Endodermal cell (in vitro differentiated cells): ENCODE measurements at regions not wholly inside any gene's neighbourhood (a gene's known extent, or its start where the extent isn't known, plus 50 kb on each side); places are given as distances from the start of the nearest gene placed in this dataset.
"Not testable (repeated sequence)": the region's sequence is repeated elsewhere in the genome, so short reads cannot be mapped to it uniquely, and the experiment has no call there.

ENCODE experiments used
- DNase-seq: peaks from one replicate; pipeline ENCODE4 v3.0.0-alpha.2; 2017
- H3K27ac ChIP-seq: 2 replicates; pipeline ENCODE4 v1.5.1; 2013; ENCODE audit warnings: mild to moderate bottlenecking, low read depth, low read length, moderate library complexity
- H3K27me3 ChIP-seq: 2 replicates; pipeline ENCODE4 v1.6.1; 2013; ENCODE audit warnings: mild to moderate bottlenecking, low read length, moderate library complexity; ENCODE audit not compliant: insufficient read depth, control insufficient read depth, poor library complexity, severe bottlenecking
- H3K36me3 ChIP-seq: 2 replicates; pipeline ENCODE4 v1.7.0; 2013; ENCODE audit warnings: mild to moderate bottlenecking, low read length, moderate library complexity; ENCODE audit not compliant: control insufficient read depth, insufficient read depth
- H3K4me1 ChIP-seq: one replicate; pipeline ENCODE4 v1.7.0; 2013; ENCODE audit warnings: low read length; ENCODE audit not compliant: control insufficient read depth, insufficient read depth
- H3K4me3 ChIP-seq: 2 replicates; pipeline ENCODE4 v1.5.1; 2013; ENCODE audit warnings: mild to moderate bottlenecking, low read length, moderate library complexity
- H3K9ac ChIP-seq: 2 replicates; pipeline ENCODE4 v1.6.1; 2013; ENCODE audit warnings: mild to moderate bottlenecking, low read length, moderate library complexity; ENCODE audit not compliant: poor library complexity, severe bottlenecking; ENCODE audit errors: extremely low read depth
- H3K9me3 ChIP-seq: 2 replicates; pipeline ENCODE4 v1.6.1; 2013; ENCODE audit warnings: mild to moderate bottlenecking, low read length, moderate library complexity; ENCODE audit not compliant: control insufficient read depth
- H3K27ac Mint-ChIP-seq: 2 replicates; pipeline ENCODE4 v1.8.0; 2020; ENCODE audit warnings: mixed read lengths
- H3K27me3 Mint-ChIP-seq: 2 replicates; pipeline ENCODE4 v1.8.0; 2021; ENCODE audit warnings: mild to moderate bottlenecking, mixed read lengths; ENCODE audit not compliant: insufficient read depth
- H3K36me3 Mint-ChIP-seq: 2 replicates; pipeline ENCODE4 v1.8.0; 2020; ENCODE audit warnings: low read depth, mixed read lengths
- H3K4me1 Mint-ChIP-seq: 2 replicates; pipeline ENCODE4 v1.8.0; 2020; ENCODE audit warnings: mixed read lengths
- H3K4me3 Mint-ChIP-seq: 2 replicates; pipeline ENCODE4 v1.8.0; 2020; ENCODE audit warnings: mild to moderate bottlenecking, moderate library complexity, mixed read lengths
- H3K9me3 Mint-ChIP-seq: 2 replicates; pipeline ENCODE4 v1.8.0; 2020; ENCODE audit warnings: mild to moderate bottlenecking, mixed read lengths
- WGBS, 2 experiments: methylation state at CpG; one replicate each; pipeline versions ENCODE4 v1.1.5 to v1.1.7; 2013; ENCODE audit warnings: missing lambda C conversion rate in 2 of 2, mixed read lengths in 1 of 2; ENCODE audit not compliant: insufficient coverage in 1 of 2, insufficient read length in 1 of 2; 5-methylcytosine and 5-hydroxymethylcytosine counted together
- TF ChIP-seq, protein P1 (sequence below): fragments of 200-600 bp; sonication (generic); conservative IDR thresholded peaks from 2 replicates; pipeline ENCODE4 v1.5.0; 2021; ENCODE audit warnings: antibody characterized with exemption, mild to moderate bottlenecking

GRCh38 chr4:174183259-174183658 lies 100.2 kb downstream of the FBXO8 start:
- Mint-ChIP-seq H3K9me3 (no peaks in the 10 kb centered on the region), H3K36me3 (no peaks in the 10 kb centered on the region), H3K4me3 (no peak overlapping the region), H3K27me3 (peaks cover 18% of the 10 kb centered on the region), H3K4me1 (no peaks in the 10 kb centered on the region), H3K27ac (no peak overlapping the region)
- H3K9me3 ChIP-seq = no peaks in the 10 kb centered on the region
- no peak for DNase-seq
- H3K9ac ChIP-seq = no peak overlapping the region
- H3K27ac ChIP-seq = no peak overlapping the region
- TF ChIP-seq, protein P1, sequence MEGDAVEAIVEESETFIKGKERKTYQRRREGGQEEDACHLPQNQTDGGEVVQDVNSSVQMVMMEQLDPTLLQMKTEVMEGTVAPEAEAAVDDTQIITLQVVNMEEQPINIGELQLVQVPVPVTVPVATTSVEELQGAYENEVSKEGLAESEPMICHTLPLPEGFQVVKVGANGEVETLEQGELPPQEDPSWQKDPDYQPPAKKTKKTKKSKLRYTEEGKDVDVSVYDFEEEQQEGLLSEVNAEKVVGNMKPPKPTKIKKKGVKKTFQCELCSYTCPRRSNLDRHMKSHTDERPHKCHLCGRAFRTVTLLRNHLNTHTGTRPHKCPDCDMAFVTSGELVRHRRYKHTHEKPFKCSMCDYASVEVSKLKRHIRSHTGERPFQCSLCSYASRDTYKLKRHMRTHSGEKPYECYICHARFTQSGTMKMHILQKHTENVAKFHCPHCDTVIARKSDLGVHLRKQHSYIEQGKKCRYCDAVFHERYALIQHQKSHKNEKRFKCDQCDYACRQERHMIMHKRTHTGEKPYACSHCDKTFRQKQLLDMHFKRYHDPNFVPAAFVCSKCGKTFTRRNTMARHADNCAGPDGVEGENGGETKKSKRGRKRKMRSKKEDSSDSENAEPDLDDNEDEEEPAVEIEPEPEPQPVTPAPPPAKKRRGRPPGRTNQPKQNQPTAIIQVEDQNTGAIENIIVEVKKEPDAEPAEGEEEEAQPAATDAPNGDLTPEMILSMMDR = no peak
- no peaks in the 10 kb centered on the region for H3K36me3 ChIP-seq
- H3K4me3 ChIP-seq = no peak overlapping the region
- no peaks in the 10 kb centered on the region for H3K27me3 ChIP-seq
- H3K4me1 ChIP-seq = no peaks in the 10 kb centered on the region

DNA sequence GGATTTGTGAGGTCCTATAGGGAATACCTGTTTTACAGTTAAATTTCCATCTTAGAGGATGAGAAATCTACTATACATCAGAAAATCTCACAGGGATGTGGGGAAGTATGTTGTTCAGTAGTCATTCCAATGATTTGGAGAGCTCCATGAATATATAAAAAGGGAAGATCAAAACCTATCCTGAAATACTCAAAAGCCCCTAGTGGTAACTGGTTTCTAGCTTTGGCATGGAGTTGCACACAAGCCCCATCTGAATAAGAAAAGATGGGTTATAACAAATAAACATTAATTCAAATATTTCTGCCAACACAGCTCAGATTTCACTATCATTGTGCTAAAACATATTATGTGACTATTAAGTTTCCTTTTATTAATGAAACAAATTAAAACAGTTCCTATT lies 101.6 kb downstream of the FBXO8 start:
- Mint-ChIP-seq H3K27me3 (peaks cover 12% of the 10 kb centered on the region), H3K27ac (no peak overlapping the region), H3K4me1 (no peaks in the 10 kb centered on the region), H3K36me3 (no peaks in the 10 kb centered on the region), H3K4me3 (no peak overlapping the region), H3K9me3 (peaks cover 3% of the 10 kb centered on the region)
- Histone ChIP-seq H3K27ac (no peak overlapping the region), H3K9ac (no peak overlapping the region), H3K4me1 (no peaks in the 10 kb centered on the region), H3K4me3 (no peak overlapping the region), H3K36me3 (no peaks in the 10 kb centered on the region), H3K9me3 (peaks cover 10% of the 10 kb centered on the region), H3K27me3 (no peaks in the 10 kb centered on the region)
- no peak for DNase-seq
- TF ChIP-seq, protein P1 = peak; percentile 51

GRCh38 chr4:174177536-174177935 lies 105.9 kb downstream of the FBXO8 start:
- no peak for DNase-seq
- 64% methylated on average over 1 of the region's 1 CpG; no CpG with 5 or more reads in 1 of the 2 experiments for WGBS, 2 experiments
- H3K27me3 Mint-ChIP-seq = peaks cover 4% of the 10 kb centered on the region

GRCh38 chr4:174175836-174176235 lies 107.6 kb downstream of the FBXO8 start:
- H3K4me3 Mint-ChIP-seq, H3K27ac ChIP-seq, H3K27me3 Mint-ChIP-seq, H3K4me1 ChIP-seq, H3K9ac ChIP-seq, H3K36me3 Mint-ChIP-seq, H3K27ac Mint-ChIP-seq, H3K27me3 ChIP-seq, H3K36me3 ChIP-seq, H3K4me1 Mint-ChIP-seq, DNase-seq: not testable (repeated sequence)
- 83 to 90% methylated on average over 1 to 4 of the region's 4 CpGs for WGBS, 2 experiments
- Histone ChIP-seq H3K9me3 (peaks cover 18% of the 10 kb centered on the region), H3K4me3 (peak overlapping the region; percentile 4)
- H3K9me3 Mint-ChIP-seq = peaks cover 16% of the 10 kb centered on the region

More at GRCh38 chr4:174177536-174177935, 105.9 kb downstream of the FBXO8 start:
- H3K9me3 Mint-ChIP-seq = peaks cover 16% of the 10 kb centered on the region
- Histone ChIP-seq H3K9me3 (peaks cover 18% of the 10 kb centered on the region), H3K27me3 (no peaks in the 10 kb centered on the region), H3K36me3 (no peaks in the 10 kb centered on the region), H3K4me3 (no peak overlapping the region), H3K27ac (no peak overlapping the region), H3K9ac (no peak overlapping the region), H3K4me1 (no peaks in the 10 kb centered on the region)
- no peaks in the 10 kb centered on the region for H3K4me1 Mint-ChIP-seq
- TF ChIP-seq, protein P1 = no peak
- H3K36me3 Mint-ChIP-seq = no peaks in the 10 kb centered on the region
- no peak overlapping the region for H3K27ac Mint-ChIP-seq
- H3K4me3 Mint-ChIP-seq = no peak overlapping the region
